ENCODE measurements at regions not wholly inside any gene's neighbourhood (a gene's known extent, or its start where the extent isn't known, plus 50 kb on each side); places are given as distances from the start of the nearest gene placed in this dataset.
"Not testable (repeated sequence)": the region's sequence is repeated elsewhere in the genome, so short reads cannot be mapped to it uniquely, and the experiment has no call there.

DNA sequence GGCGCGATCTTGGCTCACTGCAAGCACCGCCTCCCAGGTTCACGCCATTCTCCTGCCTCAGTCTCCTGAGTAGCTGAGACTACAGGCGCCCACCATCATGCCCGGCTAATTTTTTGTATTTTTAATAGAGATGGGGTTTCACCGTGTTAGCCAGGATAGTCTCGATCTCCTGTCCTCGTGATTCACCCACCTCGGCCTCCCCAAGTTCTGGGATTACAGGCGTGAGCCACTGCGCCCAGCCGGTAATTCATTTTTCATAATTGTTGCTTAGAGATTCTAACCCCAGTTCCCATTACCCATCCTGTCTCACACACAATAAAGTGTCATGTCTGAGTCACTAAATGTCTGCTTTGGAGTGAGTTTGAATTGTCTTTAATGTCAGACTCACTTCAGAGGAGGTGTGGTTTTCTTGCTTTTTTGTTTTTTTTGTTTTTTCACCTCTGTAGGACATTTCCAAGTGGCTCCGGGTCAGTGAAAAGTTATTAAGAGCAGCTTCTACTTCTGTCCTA, 281.2 kb upstream of the FAM240B start:
- TF ChIP-seq, protein P1, sequence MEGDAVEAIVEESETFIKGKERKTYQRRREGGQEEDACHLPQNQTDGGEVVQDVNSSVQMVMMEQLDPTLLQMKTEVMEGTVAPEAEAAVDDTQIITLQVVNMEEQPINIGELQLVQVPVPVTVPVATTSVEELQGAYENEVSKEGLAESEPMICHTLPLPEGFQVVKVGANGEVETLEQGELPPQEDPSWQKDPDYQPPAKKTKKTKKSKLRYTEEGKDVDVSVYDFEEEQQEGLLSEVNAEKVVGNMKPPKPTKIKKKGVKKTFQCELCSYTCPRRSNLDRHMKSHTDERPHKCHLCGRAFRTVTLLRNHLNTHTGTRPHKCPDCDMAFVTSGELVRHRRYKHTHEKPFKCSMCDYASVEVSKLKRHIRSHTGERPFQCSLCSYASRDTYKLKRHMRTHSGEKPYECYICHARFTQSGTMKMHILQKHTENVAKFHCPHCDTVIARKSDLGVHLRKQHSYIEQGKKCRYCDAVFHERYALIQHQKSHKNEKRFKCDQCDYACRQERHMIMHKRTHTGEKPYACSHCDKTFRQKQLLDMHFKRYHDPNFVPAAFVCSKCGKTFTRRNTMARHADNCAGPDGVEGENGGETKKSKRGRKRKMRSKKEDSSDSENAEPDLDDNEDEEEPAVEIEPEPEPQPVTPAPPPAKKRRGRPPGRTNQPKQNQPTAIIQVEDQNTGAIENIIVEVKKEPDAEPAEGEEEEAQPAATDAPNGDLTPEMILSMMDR (conservative IDR thresholded peaks at IDR 0.05; ENCODE audit: low read depth, low read length) = not testable (repeated sequence)
- not testable (repeated sequence) for TF ChIP-seq EZH2 (IDR thresholded peaks at IDR 0.05; ENCODE audit: borderline replicate concordance, low read depth, low read length, poor library complexity, severe bottlenecking)

Measured in A673 (cell line).